B cell (primary cell): ENCODE measurements at regions not wholly inside any gene's neighbourhood (a gene's known extent, or its start where the extent isn't known, plus 50 kb on each side); places are given as distances from the start of the nearest gene placed in this dataset.

ENCODE experiments used
- ATAC-seq: fragments of 200-7000 bp; cut with Tn5 transposase; one replicate; pipeline ENCODE4 v1.10.0; 2021; ENCODE audit warnings: low read depth, mild to moderate bottlenecking, moderate number of reproducible peaks, moderate library complexity
- CTCF ChIA-PET: fragments of 350-600 bp; sonication (Branson Sonifier 250); formaldehyde crosslinking; loops from one replicate; lab custom pipeline; 2021; ENCODE audit warnings: antibody characterized with exemption, inconsistent platforms; lab: Charles Lee
- POLR2A ChIA-PET: fragments of 350-600 bp; sonication (Branson Sonifier 250); formaldehyde crosslinking; loops from one replicate; lab custom pipeline; 2021; ENCODE audit warnings: antibody characterized with exemption; lab: Charles Lee
- DNase-seq: peaks from one replicate; pipeline ENCODE4 v3.0.0; 2013
- H2AFZ ChIP-seq: 2 replicates; pipeline ENCODE4 v1.6.1; 2012; ENCODE audit warnings: mild to moderate bottlenecking, low read depth, low read length; ENCODE audit not compliant: insufficient read depth, poor library complexity, severe bottlenecking
- H3K27ac ChIP-seq, 2 donors: 1 replicate in 1 of 2; 2 replicates in 1 of 2; pipeline ENCODE4 v1.5.1; 2012 to 2013; ENCODE audit warnings: low read length in 2 of 2, mild to moderate bottlenecking in 2 of 2, moderate library complexity in 1 of 2
- H3K27me3 ChIP-seq, 4 experiments: fragments of 200-600 bp in 1 of 4; sonication (generic) in 1 of 4; replicated peaks in 1 of 4; 1 replicate in 2 of 4; 2 replicates in 2 of 4; pipeline versions ENCODE4 v1.6.1 to v1.7.0; 2013 to 2016; ENCODE audit warnings: low read length in 3 of 4, mild to moderate bottlenecking in 2 of 4, mixed read lengths in 1 of 4, moderate library complexity in 1 of 4; ENCODE audit not compliant: insufficient read depth in 4 of 4, control insufficient read depth in 3 of 4; ENCODE audit errors: control extremely low read depth in 1 of 4
- H3K36me3 ChIP-seq, 2 experiments: replicated peaks in 1 of 2; 1 replicate in 1 of 2; 2 replicates in 1 of 2; pipeline versions ENCODE4 v1.6.1 to v1.7.1; 2013; ENCODE audit warnings: low read length in 1 of 2; ENCODE audit not compliant: insufficient read depth in 2 of 2, control insufficient read depth in 1 of 2; ENCODE audit errors: control extremely low read depth in 1 of 2, extremely low read depth in 1 of 2
- H3K4me1 ChIP-seq, 2 donors: fragments of 200-600 bp in 1 of 2; sonication (generic) in 1 of 2; 1 replicate in 1 of 2; 2 replicates in 1 of 2; pipeline versions ENCODE4 v1.5.1 to v1.6.1; 2013 to 2017; ENCODE audit warnings: low read length in 2 of 2; ENCODE audit not compliant: control insufficient read depth in 2 of 2, insufficient read depth in 2 of 2
- H3K4me2 ChIP-seq: replicated peaks from 2 replicates; pipeline ENCODE3; 2012; ENCODE audit warnings: mild to moderate bottlenecking, low read depth, low read length; ENCODE audit not compliant: poor library complexity, severe bottlenecking
- H3K4me3 ChIP-seq, 5 experiments: fragments of 200-600 bp in 1 of 5; sonication (generic) in 1 of 5; 1 replicate in 3 of 5; 2 replicates in 2 of 5; pipeline versions ENCODE4 v1.5.1 to v1.7.0; 2011 to 2016; ENCODE audit warnings: low read length in 4 of 5, mild to moderate bottlenecking in 4 of 5, low read depth in 2 of 5, control low read depth in 1 of 5, moderate library complexity in 1 of 5; ENCODE audit not compliant: insufficient read depth in 1 of 5; ENCODE audit errors: control extremely low read depth in 1 of 5, extremely low read depth in 1 of 5
- H3K79me2 ChIP-seq: fragments of 200-600 bp; sonication (generic); one replicate; pipeline ENCODE4 v1.6.0; 2016; ENCODE audit warnings: low read length; ENCODE audit not compliant: control insufficient read depth, insufficient read depth
- H3K9ac ChIP-seq: fragments of 200-600 bp; sonication (generic); 2 replicates; pipeline ENCODE4 v1.6.1; 2017; ENCODE audit warnings: mild to moderate bottlenecking, low read length, moderate library complexity
- H3K9me3 ChIP-seq, 3 donors: one replicate each; pipeline versions ENCODE4 v1.6.1 to v1.7.1; 2013; ENCODE audit warnings: low read length in 2 of 3; ENCODE audit not compliant: control insufficient read depth in 2 of 3, insufficient read depth in 1 of 3; ENCODE audit errors: control extremely low read depth in 1 of 3
- H4K20me1 ChIP-seq: 2 replicates; pipeline ENCODE4 v1.6.0; 2012; ENCODE audit warnings: mild to moderate bottlenecking, low read length; ENCODE audit not compliant: insufficient read depth, control insufficient read depth, poor library complexity, severe bottlenecking
- H3K27ac Mint-ChIP-seq: one replicate; pipeline ENCODE4 v1.8.0; 2021; ENCODE audit warnings: mixed read lengths
- H3K27me3 Mint-ChIP-seq: one replicate; pipeline ENCODE4 v1.8.0; 2021; ENCODE audit warnings: mixed read lengths
- H3K4me1 Mint-ChIP-seq: one replicate; pipeline ENCODE4 v1.8.0; 2021; ENCODE audit warnings: mixed read lengths
- H3K4me3 Mint-ChIP-seq: one replicate; pipeline ENCODE4 v1.8.0; 2021; ENCODE audit warnings: mixed read lengths
- H3K9me3 Mint-ChIP-seq: one replicate; pipeline ENCODE4 v1.8.0; 2022; ENCODE audit warnings: mixed read lengths; ENCODE audit not compliant: insufficient read depth
- EZH2 ChIP-seq: IDR thresholded peaks from 2 replicates; pipeline ENCODE4 v1.6.1; 2012; ENCODE audit warnings: borderline replicate concordance, low read depth, mild to moderate bottlenecking, moderate library complexity, low read length; ENCODE audit not compliant: insufficient read depth, poor library complexity, severe bottlenecking
- WGBS: methylation state at CpG from one replicate; pipeline ENCODE4 v1.1.5; 2013; ENCODE audit warnings: missing lambda C conversion rate; ENCODE audit not compliant: insufficient coverage; 5-methylcytosine and 5-hydroxymethylcytosine counted together
- intact Hi-C: fragments of 100-400 bp; cut with micrococcal nuclease; formaldehyde crosslinking; loops from one replicate; pipeline ENCODE4 v1.10.0; 2022
- TF ChIP-seq, protein P1 (sequence below): fragments of 200-600 bp; IDR thresholded peaks from one replicate; pipeline ENCODE4 v1.8.0; 2022; ENCODE audit warnings: antibody characterized with exemption, mild to moderate bottlenecking

DNA sequence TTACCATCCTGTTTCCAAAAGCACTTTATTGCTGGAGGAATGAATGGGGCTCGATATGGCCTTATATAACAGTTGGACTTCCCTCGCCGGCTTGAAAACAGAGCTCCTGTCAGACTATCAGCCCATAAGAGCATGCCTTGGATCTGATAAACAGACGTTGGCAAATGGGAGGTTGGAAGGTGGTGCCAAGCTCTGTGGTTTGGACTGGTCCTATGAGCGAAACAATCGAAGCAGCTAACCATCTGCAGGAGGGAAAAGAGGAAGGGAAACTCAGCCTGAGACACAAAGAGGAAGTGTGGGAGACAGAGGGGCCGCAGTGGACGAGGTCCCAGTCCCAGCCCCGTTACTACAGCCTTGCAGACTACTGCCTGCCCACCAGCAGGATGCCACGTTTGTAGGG, 92.9 kb downstream of the TFAP2C start:
- no peak overlapping the region for H3K4me2 ChIP-seq
- peaks cover 3 to 4% of the 10 kb centered on the region in 2 donors for H3K4me1 ChIP-seq
- no peaks in the 10 kb centered on the region for H3K36me3 ChIP-seq
- ATAC-seq (no peak), DNase-seq (no peak)
- no peak overlapping the region for H2AFZ ChIP-seq
- intact Hi-C loops: no loop called here
- peaks cover 0 to 8% (median 0%) of the 10 kb centered on the region in 3 donors for H3K9me3 ChIP-seq
- ChIA-PET POLR2A (no interaction called here), CTCF (interaction anchor here (1.0 kb wide), 1 partner anchor 26 kb away, joined by 3 read pairs; no protein-coding TSS in a partner anchor)
- peaks cover 11% of the 10 kb centered on the region for H3K4me1 Mint-ChIP-seq
- H3K9me3 Mint-ChIP-seq: peaks cover 3% of the 10 kb centered on the region
- no peaks in the 10 kb centered on the region for H3K27me3 Mint-ChIP-seq
- no peak overlapping the region for H3K27ac ChIP-seq
- WGBS: 1% methylated on average over 9 of the region's 10 CpGs
- no peaks in the 10 kb centered on the region for H4K20me1 ChIP-seq
- no peak overlapping the region for H3K4me3 Mint-ChIP-seq
- H3K79me2 ChIP-seq: no peaks in the 10 kb centered on the region
- no peak for TF ChIP-seq EZH2
- TF ChIP-seq, protein P1, sequence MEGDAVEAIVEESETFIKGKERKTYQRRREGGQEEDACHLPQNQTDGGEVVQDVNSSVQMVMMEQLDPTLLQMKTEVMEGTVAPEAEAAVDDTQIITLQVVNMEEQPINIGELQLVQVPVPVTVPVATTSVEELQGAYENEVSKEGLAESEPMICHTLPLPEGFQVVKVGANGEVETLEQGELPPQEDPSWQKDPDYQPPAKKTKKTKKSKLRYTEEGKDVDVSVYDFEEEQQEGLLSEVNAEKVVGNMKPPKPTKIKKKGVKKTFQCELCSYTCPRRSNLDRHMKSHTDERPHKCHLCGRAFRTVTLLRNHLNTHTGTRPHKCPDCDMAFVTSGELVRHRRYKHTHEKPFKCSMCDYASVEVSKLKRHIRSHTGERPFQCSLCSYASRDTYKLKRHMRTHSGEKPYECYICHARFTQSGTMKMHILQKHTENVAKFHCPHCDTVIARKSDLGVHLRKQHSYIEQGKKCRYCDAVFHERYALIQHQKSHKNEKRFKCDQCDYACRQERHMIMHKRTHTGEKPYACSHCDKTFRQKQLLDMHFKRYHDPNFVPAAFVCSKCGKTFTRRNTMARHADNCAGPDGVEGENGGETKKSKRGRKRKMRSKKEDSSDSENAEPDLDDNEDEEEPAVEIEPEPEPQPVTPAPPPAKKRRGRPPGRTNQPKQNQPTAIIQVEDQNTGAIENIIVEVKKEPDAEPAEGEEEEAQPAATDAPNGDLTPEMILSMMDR: no peak
- no peak overlapping the region for H3K27ac Mint-ChIP-seq
- no peaks in the 10 kb centered on the region for H3K27me3 ChIP-seq
- no peak overlapping the region for H3K4me3 ChIP-seq
- H3K9ac ChIP-seq: no peak overlapping the region

- ChIA-PET CTCF (no interaction called here), POLR2A (no interaction called here)
- no peaks in the 10 kb centered on the region for H3K79me2 ChIP-seq
- ATAC-seq (no peak), DNase-seq (no peak)
- Mint-ChIP-seq H3K27ac (no peak overlapping the region), H3K4me3 (no peak overlapping the region), H3K27me3 (no peaks in the 10 kb centered on the region), H3K4me1 (peaks cover 11% of the 10 kb centered on the region), H3K9me3 (peaks cover 3% of the 10 kb centered on the region)
- no peaks in the 10 kb centered on the region for H3K27me3 ChIP-seq
- no peak overlapping the region for H3K4me2 ChIP-seq
- peaks cover 0 to 8% (median 0%) of the 10 kb centered on the region in 3 donors for H3K9me3 ChIP-seq
- TF ChIP-seq, protein P1: no peak
- no peak for TF ChIP-seq EZH2
- 95% methylated on average over 6 of the region's 6 CpGs for WGBS
- H3K9ac ChIP-seq: no peak overlapping the region
- H2AFZ ChIP-seq: no peak overlapping the region
- H3K4me1 ChIP-seq: peaks cover 3 to 4% of the 10 kb centered on the region in 2 donors
- intact Hi-C loops: no loop called here
- no peak overlapping the region for H3K4me3 ChIP-seq
- no peaks in the 10 kb centered on the region for H3K36me3 ChIP-seq
- no peak overlapping the region for H3K27ac ChIP-seq
- no peaks in the 10 kb centered on the region for H4K20me1 ChIP-seq
Observed at GRCh38 chr20:56723331-56723730, 94.2 kb downstream of the TFAP2C start.
